Liver (tissue), 8 donors: ENCODE measurements at regions not wholly inside any gene's neighbourhood (a gene's known extent, or its start where the extent isn't known, plus 50 kb on each side); places are given as distances from the start of the nearest gene placed in this dataset.

Experiments used
- DNase-seq: peaks from one replicate; pipeline ENCODE4 v3.0.0-alpha.2; 2017; ENCODE audit warnings: low spot score
- H3K27ac ChIP-seq, 2 donors: one replicate each; pipeline ENCODE4 v1.7.0; 2013; ENCODE audit warnings: inconsistent platforms in 2 of 2, low read length in 2 of 2, control low read depth in 1 of 2, low read depth in 1 of 2, mild to moderate bottlenecking in 1 of 2
- H3K27me3 ChIP-seq, 4 donors: one replicate each; pipeline versions ENCODE4 v1.6.1 to v1.7.0; 2013; ENCODE audit warnings: low read length in 3 of 4, inconsistent platforms in 1 of 4, mild to moderate bottlenecking in 1 of 4, moderate library complexity in 1 of 4; ENCODE audit not compliant: control insufficient read depth in 4 of 4, insufficient read depth in 4 of 4
- H3K36me3 ChIP-seq, 4 donors: one replicate each; pipeline versions ENCODE4 v1.6.1 to v1.7.0; 2013; ENCODE audit warnings: low read length in 3 of 4, mild to moderate bottlenecking in 3 of 4, low read depth in 1 of 4, moderate library complexity in 1 of 4; ENCODE audit not compliant: control insufficient read depth in 4 of 4, insufficient read depth in 3 of 4
- H3K4me1 ChIP-seq, 4 donors: one replicate each; pipeline versions ENCODE4 v1.6.1 to v1.7.0; 2013; ENCODE audit warnings: low read length in 3 of 4, mild to moderate bottlenecking in 3 of 4, moderate library complexity in 1 of 4; ENCODE audit not compliant: control insufficient read depth in 4 of 4, insufficient read depth in 4 of 4
- H3K4me3 ChIP-seq, 3 donors: one replicate each; pipeline versions ENCODE4 v1.6.1 to v1.7.0; 2013; ENCODE audit warnings: low read length in 3 of 3, control low read depth in 1 of 3, low read depth in 1 of 3, mild to moderate bottlenecking in 1 of 3
- H3K9ac ChIP-seq, 2 donors: one replicate each; pipeline ENCODE4 v1.7.0; 2013; ENCODE audit warnings: low read length in 2 of 2, mild to moderate bottlenecking in 2 of 2, moderate library complexity in 2 of 2, control low read depth in 1 of 2, low read depth in 1 of 2
- H3K9me3 ChIP-seq, 4 donors: one replicate each; pipeline versions ENCODE4 v1.6.1 to v1.7.0; 2013; ENCODE audit warnings: low read length in 3 of 4; ENCODE audit not compliant: control insufficient read depth in 4 of 4
- ATF3 ChIP-seq: IDR thresholded peaks from 2 replicates; pipeline ENCODE4 v1.6.1; 2016; ENCODE audit warnings: antibody characterized with exemption
- CTCF ChIP-seq: fragments of 150-350 bp; IDR thresholded peaks from 2 replicates; pipeline ENCODE4 v1.5.1; 2017; ENCODE audit warnings: improper control_type of control experiment, low read depth, low read length; ENCODE audit not compliant: missing input control
- FOXA1 ChIP-seq: IDR thresholded peaks from 2 replicates; pipeline ENCODE4 v1.6.1; 2016; ENCODE audit warnings: antibody characterized with exemption
- FOXA2 ChIP-seq: IDR thresholded peaks from 2 replicates; pipeline ENCODE4 v1.6.1; 2016; ENCODE audit warnings: antibody characterized with exemption
- GABPA ChIP-seq, 2 donors: IDR thresholded peaks in 1 of 2; conservative IDR thresholded peaks in 1 of 2; 2 replicates each; pipeline ENCODE4 v1.6.1; 2016; ENCODE audit warnings: antibody characterized with exemption in 2 of 2, mild to moderate bottlenecking in 1 of 2, moderate library complexity in 1 of 2
- HNF4A ChIP-seq, 2 donors: conservative IDR thresholded peaks; 2 replicates each; pipeline ENCODE4 v1.6.1; 2016; ENCODE audit warnings: antibody characterized with exemption in 2 of 2, mild to moderate bottlenecking in 2 of 2
- HNF4G ChIP-seq: IDR thresholded peaks from 2 replicates; pipeline ENCODE4 v1.6.1; 2016; ENCODE audit warnings: antibody characterized with exemption
- JUND ChIP-seq, 2 donors: IDR thresholded peaks; 2 replicates each; pipeline ENCODE4 v1.6.1; 2016; ENCODE audit warnings: antibody characterized with exemption in 2 of 2
- RAD21 ChIP-seq, 2 donors: IDR thresholded peaks; 2 replicates each; pipeline ENCODE4 v1.6.1; 2016; ENCODE audit warnings: antibody characterized with exemption in 2 of 2, mild to moderate bottlenecking in 2 of 2
- RXRA ChIP-seq, 2 donors: IDR thresholded peaks; 2 replicates each; pipeline ENCODE4 v1.6.1; 2017 to 2018; ENCODE audit warnings: antibody characterized with exemption in 2 of 2, mild to moderate bottlenecking in 1 of 2
- SP1 ChIP-seq: IDR thresholded peaks from 2 replicates; pipeline ENCODE4 v1.6.1; 2018; ENCODE audit warnings: antibody characterized with exemption, mild to moderate bottlenecking
- TAF1 ChIP-seq: conservative IDR thresholded peaks from 2 replicates; pipeline ENCODE4 v1.6.1; 2016; ENCODE audit warnings: antibody characterized with exemption, mild to moderate bottlenecking
- YY1 ChIP-seq: IDR thresholded peaks from 2 replicates; pipeline ENCODE4 v1.6.1; 2016; ENCODE audit warnings: antibody characterized with exemption, mild to moderate bottlenecking
- WGBS: extraction: QIAGEN DNeasy Blood & Tissue Kit; methylation state at CpG from one replicate; pipeline ENCODE4 v1.1.7; 2013; 5-methylcytosine and 5-hydroxymethylcytosine counted together
- TF ChIP-seq, protein P1 (sequence below): IDR thresholded peaks from 2 replicates; pipeline ENCODE4 v1.6.1; 2016; ENCODE audit warnings: antibody characterized with exemption
- donor health status: healthy.
- donor health status: healthy.
- donor health status: healthy.
- donor health status: healthy.
- donor health status: healthy.

- no peak for DNase-seq
- no peaks in the 10 kb centered on the region for H3K27me3 ChIP-seq
- no peak overlapping the region for H3K9ac ChIP-seq
- no peaks in the 10 kb centered on the region for H3K4me1 ChIP-seq
- H3K4me3 ChIP-seq: no peak overlapping the region
- no peaks in the 10 kb centered on the region for H3K36me3 ChIP-seq
- H3K27ac ChIP-seq: no peak overlapping the region
- no peak for TF ChIP-seq FOXA1
- no peak for TF ChIP-seq RXRA (IDR thresholded peaks at IDR 0.05)
- TF ChIP-seq FOXA2: no peak
- TF ChIP-seq GABPA (IDR thresholded peaks at IDR 0.05 in 1 of 2, conservative IDR thresholded peaks at IDR 0.05 in 1 of 2): no peak
- TF ChIP-seq JUND (IDR thresholded peaks at IDR 0.05): no peak
- TF ChIP-seq TAF1: no peak
- TF ChIP-seq HNF4A (conservative IDR thresholded peaks at IDR 0.05): no peak
- TF ChIP-seq RAD21 (IDR thresholded peaks at IDR 0.05): no peak
- H3K9me3 ChIP-seq: no peaks in the 10 kb centered on the region
Observed at GRCh38 chr5:110194191-110194590, 504.5 kb downstream of the MAN2A1 start.

DNA sequence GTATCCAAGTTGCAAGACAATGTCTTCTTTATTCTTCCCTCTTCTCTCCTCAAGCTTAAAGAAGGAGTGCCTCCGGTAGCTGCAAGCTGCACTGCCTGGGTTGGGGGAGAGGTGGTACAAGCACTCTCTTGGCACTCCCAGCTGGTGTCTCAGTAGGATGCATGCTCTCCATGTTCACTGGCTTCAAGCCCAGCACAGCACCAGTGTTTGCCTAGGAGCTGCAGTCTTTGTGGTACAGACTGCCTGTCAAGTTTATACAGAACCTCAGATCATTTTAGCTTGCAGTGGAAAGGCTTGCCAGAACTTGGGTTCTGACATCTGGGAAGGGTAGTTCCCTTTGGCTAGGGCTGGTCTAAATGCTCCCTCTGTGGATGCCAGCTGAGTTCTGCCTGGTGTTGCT, 505.6 kb downstream of the MAN2A1 start:
- 100% methylated on average over 1 of the region's 1 CpG for WGBS
- Histone ChIP-seq H3K27ac (no peak overlapping the region), H3K36me3 (no peaks in the 10 kb centered on the region), H3K4me1 (no peaks in the 10 kb centered on the region), H3K9me3 (no peaks in the 10 kb centered on the region), H3K27me3 (no peaks in the 10 kb centered on the region), H3K4me3 (no peak overlapping the region), H3K9ac (no peak overlapping the region)
- DNase-seq: no peak
- TF ChIP-seq YY1 (no peak), HNF4A (conservative IDR thresholded peaks at IDR 0.05) (no peak), CTCF (no peak), JUND (IDR thresholded peaks at IDR 0.05) (no peak), ATF3 (no peak), GABPA (IDR thresholded peaks at IDR 0.05 in 1 of 2, conservative IDR thresholded peaks at IDR 0.05 in 1 of 2) (no peak)
- TF ChIP-seq, protein P1, sequence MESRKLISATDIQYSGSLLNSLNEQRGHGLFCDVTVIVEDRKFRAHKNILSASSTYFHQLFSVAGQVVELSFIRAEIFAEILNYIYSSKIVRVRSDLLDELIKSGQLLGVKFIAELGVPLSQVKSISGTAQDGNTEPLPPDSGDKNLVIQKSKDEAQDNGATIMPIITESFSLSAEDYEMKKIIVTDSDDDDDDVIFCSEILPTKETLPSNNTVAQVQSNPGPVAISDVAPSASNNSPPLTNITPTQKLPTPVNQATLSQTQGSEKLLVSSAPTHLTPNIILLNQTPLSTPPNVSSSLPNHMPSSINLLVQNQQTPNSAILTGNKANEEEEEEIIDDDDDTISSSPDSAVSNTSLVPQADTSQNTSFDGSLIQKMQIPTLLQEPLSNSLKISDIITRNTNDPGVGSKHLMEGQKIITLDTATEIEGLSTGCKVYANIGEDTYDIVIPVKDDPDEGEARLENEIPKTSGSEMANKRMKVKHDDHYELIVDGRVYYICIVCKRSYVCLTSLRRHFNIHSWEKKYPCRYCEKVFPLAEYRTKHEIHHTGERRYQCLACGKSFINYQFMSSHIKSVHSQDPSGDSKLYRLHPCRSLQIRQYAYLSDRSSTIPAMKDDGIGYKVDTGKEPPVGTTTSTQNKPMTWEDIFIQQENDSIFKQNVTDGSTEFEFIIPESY: no peak

DNA sequence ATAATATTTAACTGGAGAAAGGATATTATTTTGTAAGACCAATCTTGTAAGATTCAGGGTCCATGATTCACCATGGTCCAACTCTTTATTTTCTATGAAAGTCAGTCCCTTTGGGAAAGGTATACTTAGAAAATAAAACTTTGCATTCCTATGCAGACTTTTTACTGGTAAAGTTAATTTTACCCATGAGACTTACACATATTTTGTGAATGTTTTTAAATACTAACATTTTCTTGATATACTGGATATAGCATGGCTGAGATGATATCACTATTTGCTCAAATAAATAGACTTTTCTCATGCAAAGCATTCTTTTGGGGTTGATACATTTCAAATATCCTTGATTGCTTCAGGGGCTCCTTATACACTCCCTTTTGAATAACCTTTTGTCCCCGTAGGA, 512.1 kb downstream of the MAN2A1 start:
- H3K4me1 ChIP-seq: no peaks in the 10 kb centered on the region
- TF ChIP-seq SP1: no peak
- no peak for TF ChIP-seq HNF4G
- no peak for TF ChIP-seq CTCF
- TF ChIP-seq FOXA1: no peak
- no peaks in the 10 kb centered on the region for H3K9me3 ChIP-seq
- 70% methylated on average over 1 of the region's 1 CpG for WGBS
- no peaks in the 10 kb centered on the region for H3K27me3 ChIP-seq
- no peak overlapping the region for H3K4me3 ChIP-seq
- H3K27ac ChIP-seq: no peak overlapping the region
- H3K9ac ChIP-seq: no peak overlapping the region
- DNase-seq: no peak
- H3K36me3 ChIP-seq: no peaks in the 10 kb centered on the region
